ENCODE measurements at regions not wholly inside any gene's neighbourhood (a gene's known extent, or its start where the extent isn't known, plus 50 kb on each side); places are given as distances from the start of the nearest gene placed in this dataset.

GRCh38 chr18:37649930-37650329 lies 84.3 kb upstream of the CELF4 start:
- no peaks in the 10 kb centered on the region for H3K4me1 ChIP-seq
- no peaks in the 10 kb centered on the region for H3K27me3 ChIP-seq
- no peak for TF ChIP-seq POLR2AphosphoS5 (IDR thresholded peaks at IDR 0.05)
- TF ChIP-seq EP300 (IDR thresholded peaks at IDR 0.05): no peak
- TF ChIP-seq POLR2A (IDR thresholded peaks at IDR 0.05): no peak
- TF ChIP-seq CTCF (IDR thresholded peaks at IDR 0.05): no peak
- H3K27ac ChIP-seq: no peak overlapping the region
- H3K4me3 ChIP-seq: no peak overlapping the region
- 88% methylated on average over 1 of the region's 1 CpG for WGBS
- no peak for DNase-seq (ENCODE audit: low spot score in 2 of 2)
- H3K9me3 ChIP-seq: peaks cover 7% of the 10 kb centered on the region
- H3K36me3 ChIP-seq: no peaks in the 10 kb centered on the region

GRCh38 chr18:37649416-37649815 lies 83.8 kb upstream of the CELF4 start:
- no peak overlapping the region for H3K27ac ChIP-seq
- TF ChIP-seq POLR2A (IDR thresholded peaks at IDR 0.05): no peak
- no peak for TF ChIP-seq CTCF (IDR thresholded peaks at IDR 0.05)
- no peak for TF ChIP-seq POLR2AphosphoS5 (IDR thresholded peaks at IDR 0.05)
- TF ChIP-seq EP300 (IDR thresholded peaks at IDR 0.05): no peak
- H3K9me3 ChIP-seq: peaks cover 12% of the 10 kb centered on the region
- no peaks in the 10 kb centered on the region for H3K4me1 ChIP-seq
- H3K36me3 ChIP-seq: no peaks in the 10 kb centered on the region
- DNase-seq (ENCODE audit: low spot score in 2 of 2): no peak
- no peak overlapping the region for H3K4me3 ChIP-seq
- H3K27me3 ChIP-seq: no peaks in the 10 kb centered on the region

- no peaks in the 10 kb centered on the region for H3K36me3 ChIP-seq
- H3K9me3 ChIP-seq: peaks cover 7% of the 10 kb centered on the region
- WGBS: 74% methylated on average over 2 of the region's 2 CpGs
- H3K4me3 ChIP-seq: no peak overlapping the region
- no peaks in the 10 kb centered on the region for H3K4me1 ChIP-seq
- TF ChIP-seq POLR2A (IDR thresholded peaks at IDR 0.05) (no peak), POLR2AphosphoS5 (IDR thresholded peaks at IDR 0.05) (no peak), EP300 (IDR thresholded peaks at IDR 0.05) (no peak), CTCF (IDR thresholded peaks at IDR 0.05) (no peak)
- no peak overlapping the region for H3K27ac ChIP-seq
- H3K27me3 ChIP-seq: no peaks in the 10 kb centered on the region
- DNase-seq (ENCODE audit: low spot score in 2 of 2): no peak
Measured at GRCh38 chr18:37641573-37641972, 76.0 kb upstream of the CELF4 start.

- no peak for TF ChIP-seq POLR2AphosphoS5 (IDR thresholded peaks at IDR 0.05)
- no peak for TF ChIP-seq EP300 (IDR thresholded peaks at IDR 0.05)
- no peak for TF ChIP-seq CTCF (IDR thresholded peaks at IDR 0.05)
- TF ChIP-seq POLR2A (IDR thresholded peaks at IDR 0.05): no peak
- Histone ChIP-seq H3K27me3 (no peaks in the 10 kb centered on the region), H3K27ac (no peak overlapping the region), H3K9me3 (peaks cover 7% of the 10 kb centered on the region), H3K4me1 (no peaks in the 10 kb centered on the region), H3K4me3 (no peak overlapping the region), H3K36me3 (no peaks in the 10 kb centered on the region)
- DNase-seq (ENCODE audit: low spot score in 2 of 2): no peak
Measured at GRCh38 chr18:37640504-37640903, 74.9 kb upstream of the CELF4 start.

- no peaks in the 10 kb centered on the region for H3K36me3 ChIP-seq
- H3K9me3 ChIP-seq: peaks cover 4% of the 10 kb centered on the region
- H3K27ac ChIP-seq: no peak overlapping the region
- TF ChIP-seq CTCF (IDR thresholded peaks at IDR 0.05): no peak
- no peak for TF ChIP-seq POLR2AphosphoS5 (IDR thresholded peaks at IDR 0.05)
- TF ChIP-seq POLR2A (IDR thresholded peaks at IDR 0.05): no peak
- H3K4me1 ChIP-seq: no peaks in the 10 kb centered on the region
- no peak for DNase-seq (ENCODE audit: low spot score in 2 of 2)
- no peaks in the 10 kb centered on the region for H3K27me3 ChIP-seq
- WGBS: 60% methylated on average over 3 of the region's 3 CpGs
- no peak overlapping the region for H3K4me3 ChIP-seq
Measured at GRCh38 chr18:37639846-37640245, 74.2 kb upstream of the CELF4 start.
